ENCODE measurements at regions not wholly inside any gene's neighbourhood (a gene's known extent, or its start where the extent isn't known, plus 50 kb on each side); places are given as distances from the start of the nearest gene placed in this dataset.
"Not testable (repeated sequence)": the region's sequence is repeated elsewhere in the genome, so short reads cannot be mapped to it uniquely, and the experiment has no call there.

GRCh38 chr5:109574985-109575384 is 114.7 kb upstream of the MAN2A1 start:
- DNase-seq: no peak

GRCh38 chr5:109573766-109574165 is 116.0 kb upstream of the MAN2A1 start:
- DNase-seq: no peak

- DNase-seq: no peak
These were observed 116.5 kb upstream of the MAN2A1 start for GRCh38 chr5:109573256-109573655.

GRCh38 chr5:109571785-109572184 is 117.9 kb upstream of the MAN2A1 start:
- no peak for DNase-seq

GRCh38 chr5:109570362-109570874 is 119.3 kb upstream of the MAN2A1 start:
- DNase-seq: no peak

- DNase-seq: no peak
These were observed 122.2 kb upstream of the MAN2A1 start for GRCh38 chr5:109567374-109568044.

GRCh38 chr5:109566361-109566760 is 123.4 kb upstream of the MAN2A1 start:
- DNase-seq: no peak

- DNase-seq: no peak
These were observed 126.0 kb upstream of the MAN2A1 start for GRCh38 chr5:109563739-109564138.

GRCh38 chr5:109563189-109563588 is 126.5 kb upstream of the MAN2A1 start:
- DNase-seq: no peak

GRCh38 chr5:109562441-109562840 is 127.3 kb upstream of the MAN2A1 start:
- DNase-seq: no peak

GRCh38 chr5:109561447-109561846 is 128.3 kb upstream of the MAN2A1 start:
- no peak for DNase-seq

- DNase-seq: no peak
These were observed 129.2 kb upstream of the MAN2A1 start for GRCh38 chr5:109560554-109560953.

GRCh38 chr5:109558952-109559351 is 130.8 kb upstream of the MAN2A1 start:
- no peak for DNase-seq

GRCh38 chr5:109558364-109558763 is 131.4 kb upstream of the MAN2A1 start:
- DNase-seq: no peak

- no peak for DNase-seq
These were observed 135.9 kb upstream of the MAN2A1 start for GRCh38 chr5:109553846-109554245.

- DNase-seq: not testable (repeated sequence)
These were observed 138.5 kb upstream of the MAN2A1 start for GRCh38 chr5:109551234-109551633.

GRCh38 chr5:109550077-109550476 is 139.7 kb upstream of the MAN2A1 start:
- no peak for DNase-seq

GRCh38 chr5:109546461-109546860 is 136.7 kb upstream of the PJA2 start:
- DNase-seq: no peak

- DNase-seq: not testable (repeated sequence)
These were observed 135.1 kb upstream of the PJA2 start for GRCh38 chr5:109544873-109545272.

GRCh38 chr5:109538692-109539091 is 128.9 kb upstream of the PJA2 start:
- not testable (repeated sequence) for DNase-seq

GRCh38 chr5:109535090-109535489 is 125.3 kb upstream of the PJA2 start:
- DNase-seq: not testable (repeated sequence)

- DNase-seq: no peak
These were observed 124.0 kb upstream of the PJA2 start for GRCh38 chr5:109533751-109534272.

- no peak for DNase-seq
These were observed 123.1 kb upstream of the PJA2 start for GRCh38 chr5:109532773-109533364.

GRCh38 chr5:109531262-109531661 is 121.5 kb upstream of the PJA2 start:
- no peak for DNase-seq

Measured in dermis blood vessel endothelial cell (primary cell).